ENCODE measurements at regions not wholly inside any gene's neighbourhood (a gene's known extent, or its start where the extent isn't known, plus 50 kb on each side); places are given as distances from the start of the nearest gene placed in this dataset.
"Not testable (repeated sequence)": the region's sequence is repeated elsewhere in the genome, so short reads cannot be mapped to it uniquely, and the experiment has no call there.

DNA sequence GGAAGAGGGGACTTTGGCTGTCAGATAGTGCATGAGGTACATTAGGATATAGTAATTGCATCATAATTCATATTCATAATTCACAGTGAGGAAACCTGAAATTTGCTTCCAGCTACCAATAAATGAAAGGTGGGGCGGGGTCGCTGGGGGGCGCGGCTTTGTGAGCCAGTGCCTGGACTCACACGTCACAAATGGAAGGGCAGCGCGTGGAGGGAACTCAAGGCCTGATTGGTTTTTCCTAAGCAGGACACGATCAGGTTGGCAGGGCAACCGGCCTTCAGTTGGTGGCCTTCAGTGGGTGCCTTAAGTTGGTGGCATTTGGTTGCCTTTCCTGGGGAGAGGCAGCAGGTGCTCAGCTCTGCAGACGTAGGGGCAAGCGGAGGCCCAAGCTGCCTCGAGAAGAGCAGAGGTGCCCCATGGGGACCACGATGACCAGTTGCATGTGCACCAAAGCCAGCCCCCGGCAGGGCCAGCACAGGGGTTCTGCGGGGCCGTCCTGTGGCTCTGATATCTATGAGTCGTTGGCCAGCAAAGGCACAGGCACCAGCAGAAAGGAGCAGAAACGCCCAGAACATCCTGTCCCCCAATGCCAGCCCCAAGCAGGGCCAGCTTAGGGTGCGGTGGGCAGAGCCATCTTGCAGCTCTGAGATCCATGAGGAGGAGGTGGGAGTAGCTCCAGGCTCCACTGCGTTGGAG, 2637.4 kb upstream of the DEFB115 start:
- TF ChIP-seq, protein P1, sequence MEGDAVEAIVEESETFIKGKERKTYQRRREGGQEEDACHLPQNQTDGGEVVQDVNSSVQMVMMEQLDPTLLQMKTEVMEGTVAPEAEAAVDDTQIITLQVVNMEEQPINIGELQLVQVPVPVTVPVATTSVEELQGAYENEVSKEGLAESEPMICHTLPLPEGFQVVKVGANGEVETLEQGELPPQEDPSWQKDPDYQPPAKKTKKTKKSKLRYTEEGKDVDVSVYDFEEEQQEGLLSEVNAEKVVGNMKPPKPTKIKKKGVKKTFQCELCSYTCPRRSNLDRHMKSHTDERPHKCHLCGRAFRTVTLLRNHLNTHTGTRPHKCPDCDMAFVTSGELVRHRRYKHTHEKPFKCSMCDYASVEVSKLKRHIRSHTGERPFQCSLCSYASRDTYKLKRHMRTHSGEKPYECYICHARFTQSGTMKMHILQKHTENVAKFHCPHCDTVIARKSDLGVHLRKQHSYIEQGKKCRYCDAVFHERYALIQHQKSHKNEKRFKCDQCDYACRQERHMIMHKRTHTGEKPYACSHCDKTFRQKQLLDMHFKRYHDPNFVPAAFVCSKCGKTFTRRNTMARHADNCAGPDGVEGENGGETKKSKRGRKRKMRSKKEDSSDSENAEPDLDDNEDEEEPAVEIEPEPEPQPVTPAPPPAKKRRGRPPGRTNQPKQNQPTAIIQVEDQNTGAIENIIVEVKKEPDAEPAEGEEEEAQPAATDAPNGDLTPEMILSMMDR (IDR thresholded peaks at IDR 0.05; ENCODE audit: low read depth, low read length) = not testable (repeated sequence)
- not testable (repeated sequence) for TF ChIP-seq EZH2phosphoT487 (IDR thresholded peaks at IDR 0.05; ENCODE audit: low read depth)

Data from OCI-LY3 (cell line).